NB4 (cell line): ENCODE measurements at regions not wholly inside any gene's neighbourhood (a gene's known extent, or its start where the extent isn't known, plus 50 kb on each side); places are given as distances from the start of the nearest gene placed in this dataset.

Experiments
- CTCF ChIP-seq: IDR thresholded peaks from one replicate; pipeline ENCODE4 v1.5.1; 2012; ENCODE audit warnings: low read depth, low read length
- MAX ChIP-seq: IDR thresholded peaks from 2 replicates; pipeline ENCODE4 v1.6.1; 2011; ENCODE audit warnings: low read depth, low read length
- POLR2A ChIP-seq: IDR thresholded peaks from 2 replicates; pipeline ENCODE4 v1.6.1; 2011; ENCODE audit warnings: mild to moderate bottlenecking; ENCODE audit not compliant: insufficient read length; ENCODE audit errors: extremely low read depth

GRCh38 chr1:235019961-235020360, 108.7 kb downstream of the TOMM20 start:
- no peak for TF ChIP-seq CTCF
- no peak for TF ChIP-seq POLR2A
- no peak for TF ChIP-seq MAX
